ENCODE measurements at regions not wholly inside any gene's neighbourhood (a gene's known extent, or its start where the extent isn't known, plus 50 kb on each side); places are given as distances from the start of the nearest gene placed in this dataset.
"Not testable (repeated sequence)": the region's sequence is repeated elsewhere in the genome, so short reads cannot be mapped to it uniquely, and the experiment has no call there.

DNA sequence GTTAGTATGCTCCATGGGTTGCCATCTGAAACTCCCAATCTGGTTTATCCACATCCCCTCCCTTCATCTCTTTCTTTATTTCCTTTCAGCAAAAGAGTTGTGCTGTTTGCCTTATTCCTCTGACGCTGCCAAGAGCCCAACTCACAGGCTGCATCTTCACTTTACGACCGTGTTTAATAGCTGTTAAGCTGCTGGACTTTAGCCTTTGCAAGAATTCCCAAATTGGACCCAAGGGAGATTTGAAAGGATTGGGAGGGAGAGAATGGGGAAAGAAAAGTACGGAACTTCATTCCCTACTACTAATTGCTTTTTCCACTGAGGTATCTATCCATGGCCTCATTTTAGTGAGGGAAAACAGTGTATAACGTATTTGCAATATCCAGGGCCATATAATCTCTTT lies 263.4 kb upstream of the MEIS1 start:
- DNase-seq, result peak; percentile 35

GRCh38 chr2:66170744-66171330 lies 264.1 kb upstream of the MEIS1 start:
- no peak for DNase-seq

DNA sequence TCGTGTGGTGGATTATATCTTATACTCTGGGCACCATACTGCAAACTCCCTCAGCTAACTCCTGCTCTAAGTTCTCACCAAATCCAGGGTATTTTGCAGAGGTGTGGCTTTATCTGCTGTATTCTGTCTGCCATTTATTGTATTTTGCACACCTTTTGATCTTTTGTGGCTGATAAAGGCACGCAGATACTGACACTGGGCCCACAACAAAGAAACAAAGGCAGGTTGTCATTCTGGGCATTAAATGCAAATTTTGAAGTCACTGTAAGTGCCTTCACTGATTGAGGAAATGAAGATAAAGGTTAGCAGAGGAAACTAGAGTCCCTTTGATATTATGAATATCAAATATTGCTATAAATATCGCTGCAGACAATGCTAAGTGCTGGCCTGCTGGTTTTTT lies 265.8 kb upstream of the MEIS1 start:
- DNase-seq, result no peak

- no peak for DNase-seq
Observed at GRCh38 chr2:66164470-66164869, 270.5 kb upstream of the MEIS1 start.

GRCh38 chr2:66156171-66156570 lies 278.8 kb upstream of the MEIS1 start:
- no peak for DNase-seq

DNA sequence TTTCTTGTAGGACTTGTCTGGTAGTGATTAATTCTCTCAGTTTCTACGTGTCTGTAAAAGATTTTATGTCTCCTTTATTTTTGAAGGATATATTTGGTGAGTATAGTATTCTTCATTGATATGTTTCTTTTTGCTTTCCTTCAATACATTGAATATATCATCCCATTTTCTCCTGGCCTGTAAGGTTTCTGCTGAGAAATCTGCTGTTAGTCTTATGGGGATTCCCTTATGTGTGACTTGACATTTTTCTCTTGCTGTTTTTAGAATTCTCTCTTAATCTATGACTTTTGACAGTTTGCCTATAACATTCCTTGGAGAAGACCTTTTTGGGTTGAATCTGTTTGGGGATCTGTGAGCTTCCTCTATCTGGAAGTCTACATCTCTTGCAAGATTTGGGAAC lies 281.0 kb upstream of the MEIS1 start:
- no peak for DNase-seq

- no peak for DNase-seq
Observed at GRCh38 chr2:66145490-66145889, 289.4 kb upstream of the MEIS1 start.

DNA sequence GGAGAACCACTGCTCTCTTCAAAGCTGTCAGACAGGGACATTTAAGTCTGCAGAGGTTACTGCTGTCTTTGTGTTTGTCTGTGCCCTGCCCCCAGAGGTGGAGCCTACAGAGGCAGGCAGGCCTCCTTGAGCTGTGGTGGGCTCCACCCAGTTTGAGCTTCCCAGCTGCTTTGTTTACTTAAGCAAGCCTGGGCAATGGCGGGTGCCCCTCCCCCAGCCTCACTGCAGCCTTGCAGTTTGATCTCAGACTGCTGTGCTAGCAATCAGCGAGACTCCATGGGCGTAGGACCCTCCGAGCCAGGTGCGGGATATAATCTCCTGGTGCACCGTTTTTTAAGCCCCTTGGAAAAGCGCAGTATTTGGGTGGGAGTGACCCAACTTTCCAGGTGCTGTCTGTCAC lies 290.6 kb upstream of the MEIS1 start:
- DNase-seq, result not testable (repeated sequence)

DNA sequence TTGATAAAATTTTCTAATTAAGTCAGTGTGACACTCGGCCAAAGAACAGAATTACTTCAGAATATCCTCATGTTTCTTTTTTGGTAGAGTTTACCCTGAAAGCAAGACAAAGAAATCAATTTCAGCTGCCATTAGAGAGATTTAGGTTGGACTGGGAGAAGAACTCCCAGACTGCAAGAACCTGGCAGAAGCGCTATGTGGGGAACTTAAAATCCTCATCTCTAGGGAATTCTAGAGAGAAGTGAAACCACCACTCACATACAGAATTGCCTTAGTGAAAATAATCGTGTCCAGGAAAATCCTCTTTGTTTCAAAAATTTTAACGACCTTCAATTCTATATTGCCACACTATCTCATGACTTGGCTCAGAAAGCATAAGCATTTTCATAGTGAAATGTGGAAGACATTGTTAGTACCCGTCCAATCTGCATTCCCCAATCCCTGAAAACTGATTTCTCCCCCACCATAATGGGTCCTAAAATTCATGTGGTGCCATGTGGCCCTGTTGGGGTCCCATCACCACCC lies 297.3 kb upstream of the MEIS1 start:
- DNase-seq, result no peak

GRCh38 chr2:66134138-66134701 lies 300.7 kb upstream of the MEIS1 start:
- no peak for DNase-seq

DNA sequence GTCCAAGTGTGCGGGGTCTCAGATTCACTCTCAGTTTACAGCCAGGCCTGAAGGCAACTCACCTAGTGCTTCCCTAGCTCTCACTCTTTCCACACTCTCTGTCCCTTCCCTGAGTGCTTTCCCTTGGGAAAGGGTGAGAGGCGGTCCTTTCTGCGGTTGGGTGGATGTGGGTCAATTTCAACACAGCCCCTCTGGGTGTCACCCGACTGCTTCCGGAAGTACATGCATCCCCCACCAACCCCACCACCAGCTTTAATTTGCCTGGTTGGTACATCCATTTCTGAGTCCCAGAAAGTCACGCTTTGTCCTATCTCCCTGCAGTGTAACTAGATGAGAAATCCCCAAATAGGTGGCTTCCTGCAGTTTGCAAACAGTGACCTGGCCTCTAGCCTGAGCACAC lies 307.3 kb upstream of the MEIS1 start:
- no peak for DNase-seq

GRCh38 chr2:66127061-66127460 lies 307.9 kb upstream of the MEIS1 start:
- DNase-seq, result no peak

GRCh38 chr2:66125951-66126350 lies 309.0 kb upstream of the MEIS1 start:
- no peak for DNase-seq

- no peak for DNase-seq
Observed at GRCh38 chr2:66122516-66122915, 312.4 kb upstream of the MEIS1 start.

DNA sequence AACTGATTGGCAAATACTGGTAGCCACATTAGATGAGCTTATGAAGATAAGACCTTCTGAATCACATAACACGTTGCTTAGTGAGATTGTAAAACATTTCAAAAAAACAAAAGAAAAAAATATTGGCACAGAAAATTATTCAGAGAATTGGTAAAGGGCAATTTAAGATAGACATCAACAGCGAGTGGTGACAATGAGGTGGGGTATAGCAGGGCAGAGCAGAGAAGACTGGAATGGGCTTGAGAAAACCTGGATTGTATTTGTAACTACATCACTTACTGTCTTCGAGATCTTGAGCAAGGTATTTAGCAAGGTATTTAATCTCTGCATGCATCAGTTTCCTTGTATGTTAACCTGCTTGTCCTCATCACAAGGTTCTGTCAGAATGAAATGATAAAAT lies 313.0 kb upstream of the MEIS1 start:
- no peak for DNase-seq

DNA sequence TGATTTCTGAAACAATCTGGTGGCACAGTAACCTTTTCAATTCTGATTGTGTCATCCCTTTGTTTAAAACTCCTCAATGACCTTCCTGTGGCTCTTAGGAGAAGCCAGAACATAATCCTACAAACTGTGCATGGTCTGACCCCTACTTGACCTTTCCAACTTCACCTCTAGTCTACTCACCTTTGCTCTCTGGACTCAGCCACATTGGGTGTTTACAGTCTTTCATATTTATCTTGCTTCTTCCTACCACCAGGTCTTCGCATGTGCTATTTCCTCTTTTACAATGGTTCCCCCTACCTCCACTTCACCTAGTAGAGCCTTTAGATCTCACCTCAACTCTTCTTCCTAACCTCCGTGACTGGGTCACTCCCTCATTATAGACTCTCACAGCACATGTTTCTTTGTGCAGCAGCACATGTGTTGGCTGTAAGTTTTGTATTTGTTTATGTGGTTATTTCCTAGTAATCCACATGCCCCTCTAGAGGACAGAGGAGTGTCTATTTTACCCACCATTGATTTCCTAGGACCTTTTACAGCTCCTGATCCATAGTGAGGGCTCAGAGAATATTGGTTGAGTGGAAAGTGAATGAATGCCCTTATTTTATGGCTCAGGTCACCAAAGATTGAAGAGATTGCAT lies 320.8 kb upstream of the MEIS1 start:
- no peak for DNase-seq

DNA sequence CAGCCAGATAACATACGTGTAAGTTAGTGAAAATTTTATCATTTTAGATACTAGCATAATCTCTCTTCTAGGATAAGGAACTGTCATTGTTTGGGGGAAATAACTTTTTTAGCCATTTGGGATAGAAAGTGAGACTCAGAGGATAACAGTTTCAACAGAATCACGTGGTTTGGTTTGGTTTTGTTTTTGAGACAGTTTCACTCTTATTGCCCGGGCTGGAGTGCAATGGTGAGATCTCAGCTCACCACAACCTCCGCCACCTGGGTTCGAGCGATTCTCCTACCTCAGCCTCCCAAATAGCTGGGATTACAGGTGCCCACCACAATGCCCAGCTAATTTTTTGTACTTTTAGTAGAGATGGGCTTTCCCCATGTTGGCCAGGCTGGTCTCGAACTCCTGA lies 323.2 kb upstream of the MEIS1 start:
- DNase-seq, result no peak

GRCh38 chr2:66110608-66111007 lies 324.3 kb upstream of the MEIS1 start:
- DNase-seq, result no peak

DNA sequence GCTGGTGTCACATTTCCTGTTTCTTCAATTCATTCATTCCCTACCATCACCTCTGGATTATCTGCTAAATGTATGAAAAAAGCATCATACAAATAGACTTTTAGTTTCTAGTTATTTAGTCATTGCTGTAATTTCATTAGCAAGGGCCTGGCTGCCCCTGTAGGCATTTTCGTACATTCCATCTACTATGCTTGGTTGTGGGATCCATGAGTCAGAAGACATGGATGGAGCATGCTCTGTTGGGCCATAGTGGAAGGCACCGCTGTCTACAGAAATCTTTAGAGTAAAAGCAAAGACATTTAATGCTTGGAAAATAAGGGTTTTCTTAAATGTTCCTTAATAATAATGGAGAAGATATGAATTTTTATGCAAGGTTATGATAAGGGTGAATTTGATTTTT lies 324.8 kb upstream of the MEIS1 start:
- no peak for DNase-seq

- DNase-seq, result no peak
Observed at GRCh38 chr2:66109419-66109818, 325.5 kb upstream of the MEIS1 start.

GRCh38 chr2:66105066-66105753 lies 329.7 kb upstream of the MEIS1 start:
- DNase-seq, result peak; percentile 60

DNA sequence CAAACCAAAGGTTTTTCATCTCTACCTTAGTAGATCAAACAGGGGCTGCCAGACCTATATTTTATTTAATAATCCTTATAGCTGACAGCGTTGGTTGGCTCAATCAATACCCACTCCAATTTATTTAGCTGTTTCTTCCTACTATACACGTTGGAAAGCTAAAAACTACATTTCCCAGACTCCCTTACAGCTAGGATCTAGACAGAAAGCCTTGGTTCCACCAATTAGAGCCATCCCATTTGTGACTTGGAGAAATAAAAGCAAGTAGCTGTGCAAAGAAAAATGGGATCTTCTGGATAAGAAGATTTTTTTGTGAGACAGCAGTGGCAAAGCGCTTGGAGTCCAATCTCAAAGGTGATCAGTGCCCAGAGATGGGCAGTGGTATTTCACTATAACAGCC lies 331.3 kb upstream of the MEIS1 start:
- DNase-seq, result no peak

- no peak for DNase-seq
Observed at GRCh38 chr2:66101206-66101605, 333.7 kb upstream of the MEIS1 start.
